ENCODE measurements at regions not wholly inside any gene's neighbourhood (a gene's known extent, or its start where the extent isn't known, plus 50 kb on each side); places are given as distances from the start of the nearest gene placed in this dataset.

DNA sequence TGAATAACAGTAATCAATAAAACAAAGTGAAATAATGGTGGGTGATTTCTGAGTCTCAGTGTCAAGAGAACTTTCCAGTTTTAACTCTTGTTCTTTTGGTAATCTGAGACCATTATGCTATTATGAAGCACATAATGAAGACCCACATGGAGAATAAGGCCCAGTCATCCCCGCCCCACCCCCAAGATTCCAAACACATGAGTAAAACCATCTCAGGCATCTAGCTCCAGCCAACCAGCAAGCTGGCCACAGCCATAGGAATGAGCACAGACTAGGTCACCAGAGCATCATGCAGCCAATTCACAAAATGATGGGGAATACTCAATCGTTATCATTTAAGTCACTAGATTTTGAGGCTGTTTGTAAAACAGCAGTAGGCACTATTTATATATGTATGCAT is 1769.0 kb upstream of the PCDH20 start:
- TF ChIP-seq GATA2 (IDR thresholded peaks at IDR 0.05; ENCODE audit: low read depth, low read length) (no peak), GATA3 (IDR thresholded peaks at IDR 0.05; ENCODE audit: low read depth, low read length) (no peak)
